ENCODE measurements at regions not wholly inside any gene's neighbourhood (a gene's known extent, or its start where the extent isn't known, plus 50 kb on each side); places are given as distances from the start of the nearest gene placed in this dataset.

- no peak for DNase-seq (ENCODE audit: low spot score in 2 of 2)
- Histone ChIP-seq H3K27ac (peak overlapping the region; percentile 55 to 91), H3K4me1 (no peaks in the 10 kb centered on the region), H3K36me3 (no peaks in the 10 kb centered on the region), H3K4me3 (no peak overlapping the region), H3K27me3 (no peaks in the 10 kb centered on the region), H3K9me3 (no peaks in the 10 kb centered on the region)
- intact Hi-C loops (cut with DNase I; ENCODE audit: low total_unique reads), result no loop called here
- TF ChIP-seq POLR2AphosphoS5 (IDR thresholded peaks at IDR 0.05) (no peak), POLR2A (IDR thresholded peaks at IDR 0.05) (no peak)
- TF ChIP-seq, protein P1, sequence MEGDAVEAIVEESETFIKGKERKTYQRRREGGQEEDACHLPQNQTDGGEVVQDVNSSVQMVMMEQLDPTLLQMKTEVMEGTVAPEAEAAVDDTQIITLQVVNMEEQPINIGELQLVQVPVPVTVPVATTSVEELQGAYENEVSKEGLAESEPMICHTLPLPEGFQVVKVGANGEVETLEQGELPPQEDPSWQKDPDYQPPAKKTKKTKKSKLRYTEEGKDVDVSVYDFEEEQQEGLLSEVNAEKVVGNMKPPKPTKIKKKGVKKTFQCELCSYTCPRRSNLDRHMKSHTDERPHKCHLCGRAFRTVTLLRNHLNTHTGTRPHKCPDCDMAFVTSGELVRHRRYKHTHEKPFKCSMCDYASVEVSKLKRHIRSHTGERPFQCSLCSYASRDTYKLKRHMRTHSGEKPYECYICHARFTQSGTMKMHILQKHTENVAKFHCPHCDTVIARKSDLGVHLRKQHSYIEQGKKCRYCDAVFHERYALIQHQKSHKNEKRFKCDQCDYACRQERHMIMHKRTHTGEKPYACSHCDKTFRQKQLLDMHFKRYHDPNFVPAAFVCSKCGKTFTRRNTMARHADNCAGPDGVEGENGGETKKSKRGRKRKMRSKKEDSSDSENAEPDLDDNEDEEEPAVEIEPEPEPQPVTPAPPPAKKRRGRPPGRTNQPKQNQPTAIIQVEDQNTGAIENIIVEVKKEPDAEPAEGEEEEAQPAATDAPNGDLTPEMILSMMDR (IDR thresholded peaks at IDR 0.05), result no peak
Observed at GRCh38 chr20:17850684-17851026, 117.9 kb downstream of the SNX5 start.

DNA sequence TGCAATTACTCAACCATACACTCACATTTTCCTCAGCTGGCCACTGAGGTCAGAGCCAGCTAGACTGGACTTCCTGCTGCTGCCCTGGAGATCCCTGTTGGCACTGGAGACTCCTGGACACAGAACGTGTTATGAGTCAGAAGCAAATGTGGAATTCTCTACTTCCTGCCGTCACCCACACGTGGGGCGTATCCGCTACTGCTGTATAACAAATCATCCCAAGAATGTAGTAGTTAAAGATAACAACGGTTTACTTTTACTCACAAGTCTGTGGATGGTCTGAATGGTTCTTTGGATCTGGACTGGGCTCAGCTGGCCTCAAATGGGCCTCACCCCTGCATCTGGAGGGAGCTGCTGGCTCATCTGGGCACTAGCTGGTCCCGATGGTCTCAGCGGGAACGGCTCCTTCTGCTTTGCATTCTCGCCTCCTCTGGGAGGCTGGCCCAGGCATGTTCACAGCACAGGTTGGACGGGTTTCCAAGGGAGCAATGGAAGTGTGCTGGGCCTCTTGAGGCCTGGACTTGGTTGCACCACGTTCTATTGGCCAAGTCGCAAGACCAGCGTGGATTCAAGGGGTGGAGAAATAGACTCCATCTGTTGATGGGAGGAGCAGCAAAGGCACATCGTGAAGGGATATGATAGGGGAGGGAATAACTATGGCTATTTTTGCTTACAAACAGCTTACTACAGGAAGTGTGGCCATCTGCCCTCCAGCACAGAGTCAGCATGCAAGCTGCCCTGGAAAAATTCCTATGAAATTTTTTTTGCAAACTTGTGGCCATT lies 118.5 kb downstream of the SNX5 start:
- Histone ChIP-seq H3K27me3 (no peaks in the 10 kb centered on the region), H3K36me3 (no peaks in the 10 kb centered on the region), H3K4me1 (no peaks in the 10 kb centered on the region), H3K9me3 (no peaks in the 10 kb centered on the region), H3K4me3 (peak overlapping the region in 1 of 3 donors; percentile 8), H3K27ac (peak overlapping the region; percentile 55 to 91)
- TF ChIP-seq, protein P1 (IDR thresholded peaks at IDR 0.05), result no peak
- TF ChIP-seq POLR2AphosphoS5 (IDR thresholded peaks at IDR 0.05), result peak in 1 of 3 donors; percentile 83
- intact Hi-C loops (cut with DNase I; ENCODE audit: low total_unique reads), result loop anchor here (10.0 kb wide), 1 partner anchor 1035 kb away; no protein-coding TSS in a partner anchor
- no peak for DNase-seq (ENCODE audit: low spot score in 2 of 2)

- H3K27me3 ChIP-seq, result no peaks in the 10 kb centered on the region
- peak overlapping the region; percentile 55 to 91 for H3K27ac ChIP-seq
- intact Hi-C loops (cut with DNase I; ENCODE audit: low total_unique reads), result loop anchor here (10.0 kb wide), 1 partner anchor 1035 kb away; no protein-coding TSS in a partner anchor
- TF ChIP-seq POLR2AphosphoS5 (IDR thresholded peaks at IDR 0.05) (no peak), POLR2A (IDR thresholded peaks at IDR 0.05) (no peak)
- TF ChIP-seq, protein P1 (IDR thresholded peaks at IDR 0.05), result no peak
- H3K36me3 ChIP-seq, result no peaks in the 10 kb centered on the region
- H3K9me3 ChIP-seq, result no peaks in the 10 kb centered on the region
- no peak for DNase-seq (ENCODE audit: low spot score in 2 of 2)
- H3K4me3 ChIP-seq, result peak overlapping the region in 1 of 3 donors; percentile 8
- no peaks in the 10 kb centered on the region for H3K4me1 ChIP-seq
Observed at GRCh38 chr20:17849138-17849900, 119.3 kb downstream of the SNX5 start.

- no peaks in the 10 kb centered on the region for H3K9me3 ChIP-seq
- peaks cover 0 to 3% of the 10 kb centered on the region in 2 donors for H3K4me1 ChIP-seq
- intact Hi-C loops (cut with DNase I; ENCODE audit: low total_unique reads), result loop anchor here (10.0 kb wide), 1 partner anchor 1036 kb away; no protein-coding TSS in a partner anchor
- no peaks in the 10 kb centered on the region for H3K36me3 ChIP-seq
- TF ChIP-seq POLR2A (IDR thresholded peaks at IDR 0.05) (no peak), POLR2AphosphoS5 (IDR thresholded peaks at IDR 0.05) (no peak)
- TF ChIP-seq, protein P1 (IDR thresholded peaks at IDR 0.05), result no peak
- peak overlapping the region; percentile 2 to 55 for H3K27ac ChIP-seq
- DNase-seq (ENCODE audit: low spot score in 2 of 2), result no peak
- H3K27me3 ChIP-seq, result no peaks in the 10 kb centered on the region
- H3K4me3 ChIP-seq, result no peak overlapping the region
Observed at GRCh38 chr20:17848249-17849048, 120.1 kb downstream of the SNX5 start.

All from breast epithelium (tissue), 4 donors.